GM18520 (cell line): ENCODE measurements at regions not wholly inside any gene's neighbourhood (a gene's known extent, or its start where the extent isn't known, plus 50 kb on each side); places are given as distances from the start of the nearest gene placed in this dataset.
A peak's percentile ranks its signal among the peaks of the same experiment; 100 is the strongest.

Experiments used
- ATAC-seq: cut with Tn5 transposase; IDR thresholded peaks from one replicate; pipeline ENCODE4 v1.9.1; 2021; ENCODE audit not compliant: unreplicated experiment

DNA sequence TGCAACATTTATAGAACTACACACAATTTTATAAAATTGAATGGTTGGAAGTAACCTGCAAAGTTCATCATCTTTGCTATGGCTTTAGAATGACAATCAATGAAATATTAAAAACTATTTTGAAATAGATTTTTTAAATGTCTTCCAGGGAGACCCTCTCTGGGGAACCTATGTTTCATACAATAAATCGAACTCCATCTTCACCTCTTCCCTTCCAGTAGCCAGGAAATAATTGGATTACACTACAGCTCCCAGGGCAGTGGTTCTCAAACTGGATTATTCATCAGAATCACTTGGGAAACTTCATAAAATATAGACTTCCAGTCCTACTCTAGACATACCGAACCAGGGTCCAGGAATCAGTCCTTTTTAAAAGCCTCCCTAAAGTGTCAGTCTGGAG is 328.4 kb downstream of the DUSP6 start:
- ATAC-seq: no peak

DNA sequence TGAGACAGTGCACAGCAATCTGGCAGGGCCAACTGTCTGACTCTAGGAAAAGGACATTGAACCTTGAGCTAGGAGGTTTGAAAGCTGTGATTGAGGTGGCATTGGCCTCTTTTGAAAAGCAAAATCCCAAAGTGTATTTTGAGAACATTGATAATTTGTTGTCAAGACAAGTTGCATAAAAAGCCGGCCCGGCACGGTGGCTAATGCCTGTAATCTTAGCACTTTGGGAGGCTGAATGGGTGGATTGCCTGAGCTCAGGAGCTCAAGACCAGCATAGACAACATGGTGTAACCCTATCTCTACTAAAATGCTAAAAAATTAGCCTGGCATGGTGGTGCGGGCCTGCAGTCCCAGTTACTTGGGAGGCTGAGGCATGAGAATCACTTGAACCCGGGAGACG is 331.6 kb downstream of the DUSP6 start:
- no peak for ATAC-seq

DNA sequence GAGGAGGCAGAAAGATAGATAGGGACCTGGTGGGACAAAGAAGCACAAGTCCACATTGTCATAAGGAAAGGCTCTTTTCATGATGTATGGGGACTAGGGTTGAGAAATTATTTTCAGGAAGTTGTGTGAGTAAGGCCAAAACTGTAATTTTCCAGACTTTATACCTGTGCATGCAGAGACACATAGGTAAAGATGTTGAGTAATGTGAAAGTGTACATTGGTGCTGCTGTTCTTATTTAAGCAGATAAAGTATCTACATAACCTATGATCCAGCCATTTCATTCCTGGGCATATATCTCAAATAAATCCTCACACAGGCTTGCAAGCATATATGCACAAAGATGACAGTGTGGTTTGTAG is 332.2 kb downstream of the DUSP6 start:
- no peak for ATAC-seq

DNA sequence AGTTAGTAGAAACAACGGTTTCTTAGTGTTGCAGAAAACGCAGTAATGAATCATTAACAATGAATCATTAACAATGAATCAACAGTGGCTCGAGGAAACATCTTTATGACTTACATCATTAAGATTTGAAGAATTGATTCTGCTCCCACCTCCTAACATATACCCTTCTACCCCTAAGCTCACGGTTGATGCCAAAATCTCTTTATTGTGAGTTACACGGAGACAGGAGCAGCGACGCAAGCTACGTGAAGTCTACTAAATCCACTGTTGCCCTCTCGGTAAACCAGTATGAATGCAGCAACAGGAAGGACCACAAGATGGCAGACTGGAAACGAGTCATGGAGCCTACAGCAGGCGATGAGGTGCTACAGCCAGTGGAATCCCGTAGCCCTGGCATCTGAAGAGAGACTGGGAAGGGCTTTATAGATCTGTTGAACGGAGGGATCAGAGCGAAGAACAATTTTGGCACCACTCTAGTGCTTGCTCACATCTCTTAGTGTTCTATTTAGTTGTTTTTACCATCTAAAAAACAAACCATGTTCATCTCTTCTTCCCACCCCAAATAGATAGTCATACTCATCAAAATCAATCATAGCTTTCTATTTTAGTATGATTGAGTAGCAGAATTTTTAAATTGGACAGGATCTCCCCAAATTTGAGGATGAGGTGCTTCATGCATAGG is 332.7 kb downstream of the DUSP6 start:
- peak; percentile 97 for ATAC-seq

DNA sequence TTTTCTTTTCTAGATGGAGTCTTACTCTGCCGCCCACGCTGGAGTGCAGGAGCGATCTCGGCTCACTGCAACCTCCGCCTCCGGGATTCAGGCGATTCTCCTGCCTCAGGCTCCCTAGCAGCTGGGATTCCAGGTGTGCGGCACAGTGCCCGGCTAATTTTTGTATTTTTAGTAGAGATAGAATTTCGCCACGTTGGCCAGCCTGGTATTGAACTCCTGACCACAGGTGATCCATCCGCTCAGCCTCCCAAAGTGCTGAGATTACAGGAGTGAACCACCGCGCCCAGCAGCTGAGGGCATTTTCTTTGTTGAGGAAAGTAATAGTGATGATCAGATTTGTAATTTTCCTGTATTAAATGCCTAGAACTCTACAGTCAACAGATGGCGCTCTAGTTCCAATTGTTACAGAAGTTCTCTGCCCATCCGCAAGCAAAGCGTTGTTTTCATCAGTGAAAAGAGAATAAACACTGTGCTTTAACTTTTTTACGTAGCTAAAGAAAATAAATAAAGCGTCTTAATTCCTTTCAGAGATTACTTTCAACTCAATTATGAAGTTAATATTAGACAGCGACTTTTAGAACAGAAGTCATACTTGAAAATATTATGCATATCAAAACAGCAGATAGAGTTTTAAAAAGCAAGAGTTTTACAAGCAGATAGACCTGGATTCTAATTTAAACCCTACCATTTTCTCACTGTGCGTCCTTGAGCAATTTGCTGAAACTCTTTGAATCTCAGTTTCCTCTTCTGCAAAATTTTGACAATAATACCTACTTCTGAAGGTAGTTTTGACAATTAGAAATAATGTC is 335.1 kb downstream of the DUSP6 start:
- no peak for ATAC-seq

DNA sequence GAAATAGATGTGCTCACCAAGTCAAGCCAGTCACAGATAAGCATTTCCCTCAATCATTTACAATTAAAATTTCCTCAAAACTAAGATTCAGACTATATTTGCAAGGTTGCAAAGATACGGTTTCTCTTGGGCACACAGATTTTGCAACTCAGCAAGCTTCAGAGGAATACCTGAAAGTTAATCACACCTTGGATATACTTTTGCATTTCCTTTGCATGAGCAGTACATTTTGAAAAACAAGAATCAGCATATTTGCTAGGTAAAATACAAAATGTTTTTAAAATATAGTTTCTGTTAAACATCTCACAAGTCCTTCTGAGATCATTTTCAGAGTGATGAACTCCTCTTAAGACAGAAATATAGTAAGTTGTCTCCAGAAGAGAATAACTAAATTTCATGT is 336.9 kb downstream of the DUSP6 start:
- no peak for ATAC-seq

DNA sequence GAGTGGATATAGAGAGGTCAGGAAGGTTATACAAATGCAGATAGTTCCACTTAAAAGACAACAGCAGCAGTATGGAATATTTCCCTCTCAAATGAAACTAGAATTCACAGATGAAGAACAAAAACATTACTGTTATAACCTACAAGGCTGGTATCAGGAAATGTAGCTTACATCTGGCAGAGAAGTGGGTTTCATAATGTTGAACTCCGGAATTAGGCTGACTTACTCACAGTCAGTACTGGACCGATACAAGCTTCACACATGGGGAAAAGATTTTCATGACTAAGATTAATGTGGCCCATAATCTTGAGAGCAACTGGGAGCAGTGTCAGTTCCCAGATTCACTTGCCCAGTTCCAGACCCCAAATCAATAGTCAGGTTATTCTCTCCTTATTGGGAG is 353.9 kb downstream of the DUSP6 start:
- no peak for ATAC-seq

DNA sequence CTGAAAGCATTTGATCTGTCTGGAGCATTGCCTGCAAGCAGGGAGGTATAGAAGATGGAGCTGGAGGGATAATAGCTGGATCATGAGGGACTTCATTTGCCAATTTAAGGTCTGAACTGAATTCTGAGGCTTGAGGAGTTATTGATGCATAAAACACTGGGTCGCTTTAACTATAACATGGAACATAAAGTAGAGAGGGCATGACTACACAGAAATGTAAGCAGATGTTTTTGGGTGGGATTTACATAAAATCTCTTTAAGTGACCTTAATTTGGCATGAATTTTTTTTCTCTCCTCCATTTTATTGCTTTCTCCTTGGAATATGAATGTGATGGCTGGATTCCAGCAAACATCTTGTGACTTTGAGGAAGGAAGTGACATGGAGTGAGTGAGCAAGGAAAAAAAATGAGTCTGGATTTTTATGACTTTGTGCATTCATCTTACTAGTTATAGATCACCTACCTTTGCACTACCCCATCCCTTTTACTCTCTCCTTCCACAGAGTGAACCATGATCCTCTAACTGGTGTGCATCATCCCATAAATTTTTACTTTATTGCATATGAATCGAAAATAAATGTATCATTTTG is 356.0 kb downstream of the DUSP6 start:
- no peak for ATAC-seq

DNA sequence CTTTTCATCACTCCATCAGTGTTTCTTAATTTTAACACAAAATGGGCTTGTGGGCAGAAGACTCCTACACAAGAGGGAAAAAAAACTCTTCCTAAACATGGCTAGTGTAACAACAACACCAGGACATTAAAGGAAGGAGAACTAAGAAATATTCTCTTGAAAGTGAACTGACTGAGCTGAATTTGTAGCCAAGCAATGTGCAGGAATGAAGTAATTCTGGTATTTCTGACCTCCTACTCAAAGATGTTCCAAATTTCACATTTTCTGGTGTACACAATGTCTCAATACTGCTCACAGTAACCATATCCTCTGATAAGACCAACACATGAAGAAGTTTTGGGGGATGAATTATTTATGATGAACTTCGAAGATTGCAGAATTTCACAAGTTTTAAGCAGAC is 357.3 kb downstream of the DUSP6 start:
- ATAC-seq: no peak

DNA sequence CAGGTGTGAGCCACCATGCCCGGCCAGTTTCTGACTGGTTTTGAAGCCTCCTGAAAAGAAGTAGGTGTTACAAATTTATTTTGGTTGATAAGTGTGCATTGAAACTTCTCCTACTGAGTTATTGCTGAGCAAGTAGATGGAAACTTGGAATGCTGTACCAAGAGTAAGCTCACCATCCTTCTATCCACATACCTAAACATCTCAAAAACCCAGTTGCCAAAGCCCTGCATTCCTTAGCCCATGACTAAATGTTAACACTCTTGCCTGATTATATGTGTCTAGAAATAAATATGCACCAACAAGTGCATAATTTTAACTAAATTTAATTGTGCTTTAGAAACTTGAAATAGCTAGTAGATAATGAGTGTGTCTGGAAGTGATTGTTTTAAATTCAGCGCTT is 357.8 kb downstream of the DUSP6 start:
- ATAC-seq: no peak

DNA sequence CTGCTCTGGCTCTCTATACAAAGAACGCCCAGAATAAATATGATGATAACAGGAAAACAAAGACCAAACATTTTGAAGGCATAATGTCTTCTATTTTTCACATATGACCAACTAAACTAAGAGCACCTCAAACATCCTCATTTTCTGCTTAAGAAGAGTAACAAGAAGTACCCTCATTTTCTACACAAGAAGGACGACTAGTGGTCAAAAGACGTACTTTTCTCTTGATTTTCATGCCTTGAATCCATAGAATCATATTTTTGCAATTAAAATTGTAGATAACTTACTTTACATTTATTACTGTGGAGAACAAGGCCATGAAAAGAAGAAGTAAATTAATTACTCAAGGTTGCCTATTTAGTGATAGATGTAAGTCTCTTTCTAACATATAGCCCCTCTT is 358.6 kb downstream of the DUSP6 start:
- no peak for ATAC-seq

DNA sequence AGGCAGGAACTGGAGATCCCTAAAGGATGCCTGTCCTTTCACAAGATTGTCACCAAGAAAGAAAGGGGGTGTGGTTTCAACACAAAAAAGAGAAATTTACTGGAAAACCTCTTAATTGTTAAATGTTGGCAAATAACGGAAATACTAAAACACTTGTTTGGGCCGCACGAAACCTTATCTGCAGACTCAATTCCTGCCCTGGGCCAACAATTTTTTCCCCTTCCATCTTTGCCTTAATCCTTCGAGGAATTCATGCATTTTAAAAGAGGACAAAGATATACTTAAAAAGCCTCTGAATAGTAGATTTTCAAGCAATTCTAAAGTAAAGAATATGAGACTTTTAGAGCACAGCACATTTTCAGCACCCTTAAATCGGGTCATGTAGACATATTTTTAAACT is 366.2 kb downstream of the DUSP6 start:
- ATAC-seq: no peak

DNA sequence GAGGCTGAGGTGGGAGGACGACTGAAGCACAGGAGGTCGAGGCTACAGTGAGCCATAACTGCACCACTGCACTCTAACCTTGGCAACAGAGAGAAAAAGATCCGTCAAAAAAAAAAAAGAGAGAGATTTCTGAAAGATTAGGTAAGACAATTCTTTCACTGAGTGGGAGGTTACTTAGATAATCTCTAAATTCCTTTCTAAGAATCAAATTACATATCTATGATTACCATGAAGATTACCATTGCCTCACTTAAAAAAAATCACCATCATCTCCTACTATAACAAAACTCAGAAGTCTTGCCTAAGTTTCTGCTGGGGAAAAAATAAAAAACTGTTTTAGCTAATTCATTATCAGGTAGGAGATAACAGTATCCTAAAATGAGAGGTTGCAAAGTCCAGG is 366.7 kb downstream of the DUSP6 start:
- ATAC-seq: no peak

DNA sequence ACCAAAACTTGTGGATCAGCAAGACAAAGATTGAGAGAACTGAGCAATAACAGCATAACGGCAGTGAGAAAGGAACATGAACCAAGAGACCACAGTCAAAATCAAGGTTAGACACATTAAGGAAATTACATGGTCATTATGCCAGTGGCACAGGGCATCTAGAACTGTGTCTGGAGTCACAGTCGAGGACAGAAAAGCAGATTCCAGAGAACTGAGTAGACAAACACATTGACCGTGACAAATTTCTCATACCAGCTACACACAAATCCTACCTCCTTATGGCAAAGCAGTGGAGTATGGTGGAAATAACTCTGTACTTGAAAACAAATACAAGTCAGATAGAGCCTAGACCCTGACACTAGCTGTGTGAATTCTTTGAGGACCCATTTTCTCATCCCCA is 367.3 kb downstream of the DUSP6 start:
- no peak for ATAC-seq

DNA sequence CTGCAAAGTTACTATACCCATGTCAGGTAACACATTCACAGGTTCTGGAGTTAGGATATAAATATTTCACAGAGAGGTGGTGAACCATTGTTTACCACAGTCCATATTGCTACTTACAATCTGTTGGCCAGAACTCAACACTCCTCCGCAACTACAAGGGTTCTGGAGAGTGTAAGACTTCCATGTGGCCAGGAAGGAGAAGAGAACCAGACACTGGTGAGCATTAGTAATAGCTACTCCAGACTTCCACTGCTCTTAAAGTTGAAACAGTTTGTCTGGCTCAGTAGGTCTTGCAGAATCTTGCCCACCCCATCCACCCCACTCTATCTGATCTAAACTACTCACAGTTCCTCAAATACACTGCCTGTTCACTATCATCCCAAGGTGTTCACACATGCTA is 369.6 kb downstream of the DUSP6 start:
- no peak for ATAC-seq

DNA sequence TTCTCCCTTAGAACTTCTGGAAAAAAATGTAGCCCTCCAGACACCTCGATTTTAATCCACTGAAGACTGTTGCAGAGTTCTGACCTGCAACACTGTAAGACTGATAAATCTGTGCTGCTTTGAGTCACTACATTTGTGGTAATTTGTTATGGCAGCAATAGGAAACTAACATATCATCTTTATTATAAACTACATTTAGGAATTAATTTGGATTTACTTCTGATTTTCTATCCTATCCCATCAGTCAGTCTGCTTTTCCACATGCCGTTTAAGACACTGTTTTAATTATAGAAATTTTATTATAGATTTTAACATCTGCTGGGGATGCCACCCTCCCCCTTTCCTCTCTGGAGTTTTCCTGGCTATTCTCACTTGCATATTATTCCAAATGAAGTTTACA is 375.2 kb downstream of the DUSP6 start:
- no peak for ATAC-seq

DNA sequence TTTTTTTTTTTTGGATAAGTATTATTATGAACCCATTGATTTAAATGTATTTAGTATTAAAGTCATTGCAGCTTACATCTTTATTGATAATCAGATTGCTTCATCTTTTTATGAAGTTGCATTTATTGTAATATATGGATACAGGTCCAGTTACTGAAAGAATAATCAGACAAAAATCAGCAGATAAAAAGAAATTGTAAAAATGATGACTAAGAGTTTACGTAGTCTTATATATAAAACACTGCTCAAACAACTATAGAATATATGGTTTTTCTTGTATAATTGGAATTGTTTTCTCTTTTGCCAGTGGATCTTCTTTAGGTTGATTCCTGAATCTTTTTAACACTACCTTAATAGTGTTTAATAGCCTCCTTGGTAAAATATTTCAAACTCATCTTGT is 378.3 kb downstream of the DUSP6 start:
- ATAC-seq: no peak

DNA sequence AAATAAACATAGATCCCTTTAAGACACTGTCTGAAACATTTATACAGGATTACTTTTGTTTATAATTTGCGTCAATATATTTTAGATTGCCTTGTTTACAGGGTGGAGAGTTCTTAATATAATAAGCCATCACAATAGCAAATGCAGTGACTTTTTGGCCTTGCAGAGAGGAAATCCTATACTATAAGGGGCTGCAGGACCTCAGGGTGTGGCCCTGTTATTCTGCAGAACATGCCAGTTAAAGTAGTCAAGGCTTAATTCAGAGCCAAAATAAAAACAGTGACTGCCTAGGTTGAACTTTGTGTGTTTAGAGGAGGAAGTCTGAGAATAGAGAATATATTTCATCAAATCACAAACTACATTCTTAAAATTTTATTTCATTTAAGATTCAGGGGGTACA is 381.6 kb downstream of the DUSP6 start:
- no peak for ATAC-seq

DNA sequence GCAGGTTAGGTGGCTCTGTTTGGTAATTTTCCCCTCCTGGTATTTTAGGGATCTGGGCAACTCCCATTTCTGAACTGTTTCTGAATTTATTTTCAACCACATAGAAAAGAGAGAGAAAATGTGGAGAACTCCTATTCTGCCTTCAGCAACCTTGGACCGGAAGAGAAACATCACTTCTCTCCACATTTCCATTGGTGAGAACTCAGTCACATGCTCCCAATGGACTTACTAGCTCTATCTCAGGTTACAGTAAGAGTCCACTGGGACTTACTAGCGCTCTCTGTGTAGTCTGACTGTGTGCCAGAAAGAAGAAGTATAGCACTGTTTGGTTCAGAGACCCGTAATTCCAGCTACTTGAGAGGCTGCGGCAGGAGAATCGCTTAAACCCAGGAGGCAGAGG is 383.2 kb downstream of the DUSP6 start:
- no peak for ATAC-seq

DNA sequence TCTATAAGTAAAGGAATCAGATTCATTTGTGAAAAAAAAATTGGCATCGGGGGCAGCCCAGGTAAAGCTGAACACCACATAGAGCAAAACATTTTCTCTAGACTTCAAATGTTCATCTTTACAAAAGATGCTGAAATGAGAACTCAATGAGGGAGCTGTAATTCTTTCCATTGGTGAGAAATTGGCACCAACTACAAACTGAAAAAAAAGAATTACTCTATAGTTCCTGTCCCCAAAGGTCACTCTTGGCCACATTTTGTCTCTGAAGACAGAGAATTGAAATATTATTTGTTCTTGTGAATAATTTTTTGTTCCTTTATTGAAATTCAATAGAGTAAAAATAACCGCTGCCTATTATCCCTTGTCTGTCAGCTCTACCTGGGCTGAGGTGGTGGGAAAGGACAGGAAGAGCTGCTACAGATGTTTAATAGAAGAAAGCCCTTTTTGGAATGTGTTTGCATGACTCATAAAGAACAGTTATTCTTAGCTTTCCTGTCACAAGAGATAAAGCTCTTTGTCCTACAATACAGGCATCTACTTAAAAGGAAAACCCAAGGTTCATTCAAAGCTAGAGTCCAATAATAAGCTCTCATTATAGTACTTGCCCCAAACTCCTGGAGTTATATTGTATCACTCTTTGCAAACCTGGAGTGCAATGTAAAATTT is 380.1 kb upstream of the KITLG start:
- no peak for ATAC-seq

DNA sequence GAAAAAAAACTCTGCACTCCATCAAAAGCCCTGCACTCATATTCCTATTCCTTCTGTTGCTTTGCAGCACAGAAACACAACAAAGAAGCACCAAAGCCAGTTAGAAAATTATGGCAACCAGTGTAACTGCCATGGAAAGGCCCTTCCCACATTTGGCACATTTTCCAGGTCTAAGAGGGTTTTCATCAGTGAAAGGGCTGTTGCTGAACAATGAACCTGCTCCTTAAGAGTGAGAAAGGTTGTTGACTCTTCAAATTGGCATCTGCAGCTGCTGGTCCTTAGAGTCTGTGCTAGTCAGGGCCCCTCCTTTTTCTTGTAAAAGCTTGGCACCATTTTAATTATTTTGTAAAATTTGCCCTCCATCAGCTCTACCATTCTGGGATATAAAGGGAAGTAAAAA is 378.7 kb upstream of the KITLG start:
- ATAC-seq: no peak

DNA sequence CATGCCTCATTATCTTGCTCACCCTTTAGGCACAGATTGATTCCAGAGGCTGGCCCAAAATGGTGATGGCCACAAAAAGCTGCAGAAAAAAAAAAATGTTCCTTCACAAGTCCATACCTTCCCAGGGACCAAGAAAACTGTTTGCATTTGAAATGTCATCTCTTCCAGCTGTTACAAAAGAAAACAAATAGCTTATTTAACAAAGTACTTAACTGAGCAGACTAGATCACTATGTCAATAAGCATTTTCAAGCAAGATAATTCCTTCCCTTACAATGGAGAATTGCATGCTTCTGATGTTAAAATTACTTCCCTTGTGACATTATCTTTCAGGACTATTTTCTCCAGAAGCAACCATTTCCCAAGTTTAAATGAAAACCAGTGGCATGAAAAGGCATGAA is 377.9 kb upstream of the KITLG start:
- no peak for ATAC-seq
